ENCODE measurements at regions not wholly inside any gene's neighbourhood (a gene's known extent, or its start where the extent isn't known, plus 50 kb on each side); places are given as distances from the start of the nearest gene placed in this dataset.

DNA sequence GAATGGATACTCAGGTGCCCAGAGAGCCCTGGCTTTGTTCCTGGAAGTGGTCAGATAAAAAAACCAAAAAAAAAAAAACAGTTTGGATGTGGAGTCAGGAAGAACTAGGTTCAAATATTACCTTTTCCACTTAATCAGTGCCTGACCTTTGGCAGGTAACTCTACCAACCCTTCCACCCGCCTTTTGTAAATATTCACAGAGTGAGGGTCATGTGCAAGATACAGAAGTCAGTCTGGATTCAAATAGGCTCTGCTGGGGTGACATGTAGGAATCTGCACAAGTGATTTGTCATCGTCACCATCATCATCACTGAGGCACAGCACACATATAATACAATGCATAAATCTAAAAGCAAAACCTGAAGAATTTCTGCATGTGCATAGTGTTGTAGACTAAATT is 490.7 kb downstream of the MIAT start:
- DNase-seq (ENCODE audit: low spot score) = no peak

DNA sequence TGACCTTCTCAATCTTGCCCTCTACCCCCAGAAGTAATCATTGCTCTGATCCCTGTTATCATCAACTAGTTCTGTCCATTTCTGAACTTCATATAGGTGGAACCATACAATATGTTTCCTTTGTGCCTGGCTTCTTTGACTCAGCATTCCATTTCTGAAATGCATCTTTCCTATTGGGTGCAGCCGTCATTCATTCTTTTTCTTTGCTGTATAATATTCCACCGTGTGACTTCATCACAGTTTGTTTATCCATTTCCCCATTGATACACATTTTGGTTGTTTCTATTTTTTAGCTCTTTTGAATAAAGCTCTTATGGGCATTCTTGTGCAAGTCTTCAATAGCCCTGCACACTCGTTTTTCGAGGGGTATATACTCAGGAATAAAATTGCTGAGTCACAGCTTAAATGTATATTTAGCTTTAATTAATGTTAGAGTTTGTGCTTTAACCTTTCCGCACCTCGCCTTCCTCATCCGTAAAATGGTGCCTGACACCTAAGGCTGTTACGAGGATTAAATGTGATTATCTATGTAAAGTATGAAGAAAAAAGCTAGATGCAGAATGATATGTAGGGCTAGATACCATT is 491.6 kb downstream of the MIAT start:
- no peak for DNase-seq (ENCODE audit: low spot score)

DNA sequence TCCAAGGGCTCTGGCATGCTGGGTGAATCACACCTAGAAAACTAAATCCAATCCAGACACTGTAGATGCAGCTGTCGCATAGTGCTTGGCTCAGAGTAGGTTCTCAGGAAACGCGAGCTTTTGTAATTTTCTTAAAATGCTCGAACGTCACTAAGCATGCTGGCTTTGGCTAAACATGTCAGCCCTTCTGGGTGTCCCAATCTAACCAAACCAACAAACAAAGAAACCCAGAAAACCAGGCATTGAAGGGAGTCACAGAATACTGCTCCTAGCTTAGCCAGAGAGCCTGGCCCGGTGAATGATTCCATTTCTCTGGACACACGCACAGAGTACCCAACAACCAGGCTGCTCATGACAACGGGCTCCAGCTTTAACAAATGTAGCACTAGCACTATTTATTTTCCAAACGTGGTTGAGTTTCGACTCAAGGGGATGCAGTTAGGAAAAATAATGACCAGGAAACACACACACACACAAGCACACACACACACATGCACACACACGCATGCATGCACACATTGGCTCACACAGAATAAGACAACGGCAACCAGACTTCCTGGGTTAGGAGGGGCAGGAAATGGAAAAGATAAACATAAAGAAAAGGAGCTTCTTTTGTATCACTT is 492.6 kb downstream of the MIAT start:
- no peak for DNase-seq (ENCODE audit: low spot score)

DNA sequence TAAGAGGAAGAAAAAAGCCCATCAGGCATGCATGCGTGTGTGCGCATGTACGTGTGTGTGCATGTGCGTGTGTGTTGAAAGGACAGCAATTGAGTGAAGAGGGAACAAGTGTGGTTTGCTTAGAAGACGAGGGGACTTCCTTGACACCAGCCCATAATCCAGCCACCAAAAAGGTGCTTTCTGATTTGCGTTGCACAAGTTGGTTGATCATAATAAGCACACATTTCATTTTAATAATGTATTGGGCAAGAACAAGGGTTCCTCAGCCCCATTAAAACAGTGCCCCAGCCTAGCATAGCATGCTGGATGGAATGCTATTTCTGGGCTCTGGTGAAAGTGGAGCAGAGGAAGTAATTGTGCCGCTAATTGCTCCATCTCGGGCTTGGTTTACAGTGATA is 493.2 kb downstream of the MIAT start:
- DNase-seq (ENCODE audit: low spot score) = no peak

DNA sequence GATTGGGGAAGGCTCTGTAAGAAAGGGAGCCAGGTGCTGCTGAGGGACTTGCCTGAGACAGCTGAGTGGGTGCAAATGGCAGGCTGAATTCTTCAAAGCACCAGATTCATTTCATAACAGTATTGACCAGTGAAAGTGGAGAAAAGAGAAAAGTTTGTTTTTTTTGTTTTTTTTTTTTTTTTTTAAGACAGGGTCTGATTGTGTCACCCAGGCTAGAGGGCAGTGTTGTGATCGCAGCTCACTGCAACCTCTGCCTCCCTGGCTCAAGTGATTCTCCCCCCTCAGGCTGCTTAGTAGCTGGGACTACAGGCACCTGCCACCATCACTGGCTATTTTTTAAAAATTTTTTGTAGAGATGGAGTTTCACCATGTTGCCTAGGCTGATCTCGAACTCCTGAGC is 494.0 kb downstream of the MIAT start:
- no peak for DNase-seq (ENCODE audit: low spot score)

DNA sequence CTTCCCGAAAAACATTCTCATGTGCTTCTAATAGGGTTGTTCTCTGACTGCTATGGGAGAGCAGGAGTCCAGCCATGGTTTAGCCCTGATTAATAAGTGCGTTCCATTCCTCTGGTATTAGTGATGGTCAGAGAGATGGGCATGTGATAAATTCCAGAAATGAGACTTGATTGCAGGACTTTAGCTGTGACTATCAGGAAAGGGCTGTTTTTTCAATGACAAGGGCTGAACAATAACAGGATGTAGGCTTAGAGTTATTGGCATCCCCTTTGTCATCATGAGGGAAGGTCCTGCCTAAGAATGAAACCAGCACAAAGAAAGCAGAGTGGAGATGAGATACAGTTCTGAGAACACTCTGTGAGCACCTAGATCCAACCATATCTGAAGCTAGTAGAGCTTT is 494.6 kb downstream of the MIAT start:
- DNase-seq (ENCODE audit: low spot score) = no peak

DNA sequence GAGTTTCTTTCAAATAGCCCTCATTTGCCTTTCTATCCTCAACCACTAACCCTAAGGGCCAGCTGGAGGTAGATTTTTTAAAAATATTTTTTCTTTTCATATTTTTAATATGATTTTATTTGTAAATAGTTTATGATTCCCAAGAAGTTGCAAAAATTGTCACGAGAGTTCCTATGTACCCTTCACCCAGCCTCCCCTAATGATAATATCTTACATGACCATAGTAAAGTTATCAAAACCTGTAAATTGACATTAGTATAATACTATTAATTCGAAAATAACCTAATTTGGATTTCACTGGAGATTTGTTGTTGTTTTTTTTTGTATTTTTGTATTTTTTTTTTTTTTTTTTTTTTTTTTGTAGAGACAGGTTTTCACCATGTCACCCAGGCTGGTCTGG is 495.5 kb downstream of the MIAT start:
- no peak for DNase-seq (ENCODE audit: low spot score)

DNA sequence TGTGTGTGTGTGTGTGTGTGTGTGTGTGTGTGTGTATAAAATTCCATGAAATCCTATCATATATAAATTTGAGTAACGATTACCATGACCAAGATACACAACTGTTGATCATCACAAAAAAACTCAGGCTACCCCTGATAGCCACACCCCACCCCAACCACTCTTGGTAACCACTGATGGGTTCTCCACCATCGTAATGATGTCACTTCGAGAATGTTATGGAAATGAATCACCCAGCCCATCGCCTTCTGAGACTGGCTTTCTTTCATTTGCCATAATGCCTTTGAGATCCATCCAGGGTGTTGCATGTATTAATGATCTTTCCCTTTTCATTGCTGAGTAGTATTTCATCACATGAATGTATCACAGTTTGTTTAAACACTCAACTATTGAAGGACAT is 496.0 kb downstream of the MIAT start:
- DNase-seq (ENCODE audit: low spot score) = no peak

DNA sequence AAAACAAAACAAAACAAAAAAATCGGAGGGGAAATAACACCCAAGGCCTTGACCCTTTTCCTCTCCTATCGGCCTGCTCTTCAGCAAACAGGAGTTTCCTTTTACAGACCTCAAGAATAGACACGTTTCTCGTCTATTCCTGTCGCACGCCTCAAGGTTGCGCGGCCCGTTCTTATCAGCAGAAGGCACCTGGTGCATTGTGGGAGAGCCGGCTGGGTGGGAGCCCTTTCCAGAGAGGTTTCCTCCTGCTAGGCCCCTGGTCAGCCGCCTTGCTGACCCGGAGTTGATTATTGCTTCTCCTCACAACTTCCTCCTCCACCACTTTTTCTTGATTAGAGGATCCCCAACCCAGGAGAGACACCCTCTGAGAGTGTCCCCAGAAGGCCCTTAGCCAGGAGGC is 497.3 kb downstream of the MIAT start:
- no peak for DNase-seq (ENCODE audit: low spot score)

DNA sequence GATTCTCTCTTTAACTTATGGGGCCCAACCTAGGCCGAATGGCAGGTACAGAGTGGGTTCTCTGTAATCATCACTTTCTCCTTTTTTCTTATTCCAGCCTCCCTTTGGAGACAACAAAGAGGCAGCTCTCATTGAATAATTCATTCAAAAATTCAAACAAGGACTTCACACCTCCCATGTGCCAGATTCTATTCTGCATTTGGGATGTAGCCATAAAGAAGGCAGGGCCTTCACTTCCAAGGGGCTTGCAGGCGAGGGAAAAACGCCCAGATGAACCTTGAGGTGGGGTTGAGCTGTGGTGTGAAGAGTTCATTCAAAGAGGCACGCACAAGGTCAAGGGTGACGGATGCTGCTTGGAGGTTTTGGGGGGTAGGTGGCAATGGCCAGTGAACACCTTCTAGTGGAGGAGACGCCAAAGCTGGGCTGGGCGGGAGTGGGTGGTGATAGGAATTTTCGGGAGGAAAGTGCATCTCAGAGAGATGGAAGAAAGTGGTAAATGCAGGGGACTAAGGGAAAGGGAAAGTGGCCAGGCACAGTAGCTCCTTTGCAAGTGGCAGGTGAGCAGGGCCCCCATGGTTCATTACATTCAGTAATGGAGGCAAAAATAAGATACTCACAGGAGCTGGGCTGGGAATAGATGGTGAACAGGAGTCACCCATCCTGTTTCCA is 499.6 kb downstream of the MIAT start:
- DNase-seq (ENCODE audit: low spot score) = no peak

DNA sequence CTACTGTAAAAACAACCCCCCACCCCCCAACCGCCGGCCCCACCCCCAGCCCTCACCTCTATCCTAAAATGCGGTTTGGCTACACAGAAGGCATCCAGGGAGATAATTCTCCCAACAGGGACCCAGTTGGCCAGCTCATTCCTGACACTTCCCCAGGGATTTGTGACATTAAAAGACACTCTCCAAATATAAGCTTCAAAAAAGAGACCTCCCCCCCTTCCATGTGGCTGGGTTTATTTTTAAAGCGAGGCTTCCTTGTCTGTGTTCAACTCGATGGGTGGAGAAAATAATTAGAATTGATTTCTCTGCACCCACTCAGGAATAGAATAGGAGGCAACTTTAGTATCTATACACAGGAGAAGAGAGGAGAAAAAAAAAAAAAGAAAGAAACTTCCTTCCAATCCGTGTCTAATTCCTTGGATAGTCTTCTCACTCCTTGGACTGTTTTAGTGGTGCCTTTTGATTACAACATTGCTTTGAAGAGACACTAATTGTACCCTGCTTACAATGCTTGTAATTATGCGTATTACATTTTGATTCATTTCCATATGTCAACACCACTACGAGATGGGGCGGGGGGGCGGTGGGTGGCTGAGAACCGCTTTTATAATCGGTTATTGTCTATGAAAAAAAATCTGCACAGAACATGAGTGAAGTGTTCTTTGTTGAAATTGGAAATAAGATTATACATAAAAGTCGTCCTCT is 500.4 kb downstream of the MIAT start:
- DNase-seq (ENCODE audit: low spot score) = no peak

DNA sequence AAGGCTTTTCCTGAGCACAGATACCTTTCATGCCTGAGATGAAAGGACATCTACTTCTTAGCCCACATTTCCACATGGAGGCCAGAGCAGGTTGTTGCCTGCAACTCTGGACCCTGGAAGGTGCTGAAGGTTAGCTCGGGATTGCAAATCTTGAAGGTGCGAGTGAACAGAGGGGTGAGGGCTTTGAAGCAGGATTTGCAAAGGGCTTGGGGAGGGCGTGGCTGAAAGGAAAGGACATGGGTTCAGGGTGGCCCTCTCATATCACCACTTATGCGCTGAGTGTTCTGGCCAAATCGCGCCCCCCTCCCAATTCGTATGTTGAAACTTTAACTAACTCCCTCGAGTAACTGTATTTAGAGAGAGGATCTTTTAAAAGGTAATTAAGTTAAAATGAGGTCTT is 501.6 kb downstream of the MIAT start:
- no peak for DNase-seq (ENCODE audit: low spot score)

DNA sequence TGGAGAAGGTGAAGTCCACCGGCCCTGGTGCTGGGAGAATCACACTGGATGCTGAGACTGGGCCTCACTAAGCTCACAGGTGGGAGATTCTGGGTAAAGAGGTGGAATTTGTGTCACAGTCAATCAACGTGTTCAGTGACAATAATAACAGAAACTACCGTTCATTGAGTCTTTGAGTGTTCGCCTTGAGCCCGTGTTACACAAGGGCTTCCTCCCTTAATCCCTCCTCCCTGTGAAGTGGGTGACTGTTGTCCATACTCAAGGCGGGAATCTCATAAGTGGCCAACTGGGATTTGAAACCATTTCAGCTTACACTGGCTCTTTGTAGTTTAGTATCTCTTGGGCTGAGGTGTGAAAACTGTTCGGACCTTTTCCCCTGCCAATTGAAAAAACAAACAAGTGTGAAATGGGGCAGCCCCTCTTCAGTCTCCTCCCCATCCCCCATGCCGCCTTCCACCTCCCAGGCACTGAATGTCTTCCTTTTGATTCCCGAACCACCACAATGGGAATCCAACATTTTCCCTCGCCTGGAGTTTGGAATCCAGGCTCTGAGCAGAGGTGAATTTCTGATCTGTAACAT is 502.4 kb downstream of the MIAT start:
- DNase-seq (ENCODE audit: low spot score) = no peak

DNA sequence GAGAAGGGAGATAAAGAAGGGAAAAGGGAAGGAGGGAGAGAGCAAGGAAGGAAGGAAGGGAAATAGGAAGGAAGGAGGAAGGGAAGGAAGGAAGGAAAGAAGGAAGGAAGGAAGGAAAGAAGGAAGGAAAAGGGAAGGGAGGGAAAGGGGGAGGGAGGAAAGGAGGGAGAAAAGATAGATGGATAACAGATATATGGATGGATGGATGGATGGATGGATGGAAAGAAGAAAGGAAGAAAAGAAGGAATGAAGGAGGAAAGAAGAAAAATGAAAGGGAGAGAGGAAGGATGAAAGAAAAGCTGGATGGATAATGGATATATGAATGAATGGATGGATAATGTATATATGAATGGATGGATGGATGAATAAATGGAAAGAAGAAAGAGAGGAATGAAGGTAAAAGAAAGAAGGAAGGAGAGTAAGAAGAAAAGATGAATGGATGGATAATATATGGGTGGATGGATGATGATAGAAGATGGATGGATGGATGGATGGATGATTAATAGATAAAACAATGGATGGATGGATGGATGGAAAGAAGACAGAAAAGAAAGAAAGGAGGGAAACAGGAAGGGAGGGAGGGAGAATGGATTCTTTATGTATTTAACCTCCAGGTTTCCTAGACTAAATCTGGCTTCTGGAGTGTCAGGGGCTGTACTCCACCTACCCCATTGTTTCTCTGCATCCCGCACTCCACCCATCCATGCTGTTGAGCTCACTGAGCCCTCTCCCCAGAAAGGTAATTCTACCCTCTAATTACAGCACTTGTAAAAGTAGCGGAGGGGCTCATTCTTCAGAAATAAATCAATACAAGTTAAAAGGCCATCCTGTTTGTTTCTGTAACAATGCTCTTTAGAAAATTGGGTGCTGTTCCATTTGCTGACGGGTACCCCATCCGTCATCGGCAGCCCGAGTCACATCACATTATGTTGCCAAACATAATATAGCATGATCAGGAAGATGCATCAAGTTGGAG is 506.1 kb downstream of the MIAT start:
- DNase-seq (ENCODE audit: low spot score) = no peak

DNA sequence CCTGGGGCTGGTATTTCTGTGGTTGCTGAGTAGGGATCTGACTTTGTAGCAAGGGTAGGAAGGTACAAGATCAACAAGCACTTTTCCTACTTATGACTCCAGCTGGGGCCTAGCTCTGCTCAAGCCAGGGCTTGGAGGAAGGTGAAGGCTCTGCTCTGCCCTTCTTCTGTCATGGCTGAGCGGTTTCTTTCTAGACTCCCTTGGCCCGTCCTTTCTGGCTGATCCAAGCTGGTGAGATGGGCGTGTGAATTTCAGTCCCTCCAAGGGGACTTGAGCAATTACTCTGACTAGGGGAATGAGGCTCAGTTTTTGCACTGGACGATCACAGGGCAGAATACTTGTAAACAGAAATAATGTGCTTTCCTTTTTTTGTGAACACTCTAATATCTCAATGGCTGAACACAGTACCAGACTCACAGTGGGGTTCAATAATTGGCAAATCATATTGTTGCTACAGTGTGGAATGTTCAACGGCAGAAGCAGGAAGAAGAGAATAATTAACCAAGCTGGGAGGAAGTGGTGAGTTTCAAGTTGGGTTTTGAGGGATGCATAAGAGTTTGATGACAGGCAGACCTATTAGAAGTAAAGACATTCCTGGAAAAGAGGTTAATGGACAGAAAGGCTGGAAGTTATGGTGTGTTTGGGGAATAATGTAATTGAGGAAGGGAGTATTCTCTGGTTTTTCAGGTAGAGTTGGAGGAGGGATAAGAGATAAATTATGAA is 507.6 kb downstream of the MIAT start:
- no peak for DNase-seq (ENCODE audit: low spot score)

DNA sequence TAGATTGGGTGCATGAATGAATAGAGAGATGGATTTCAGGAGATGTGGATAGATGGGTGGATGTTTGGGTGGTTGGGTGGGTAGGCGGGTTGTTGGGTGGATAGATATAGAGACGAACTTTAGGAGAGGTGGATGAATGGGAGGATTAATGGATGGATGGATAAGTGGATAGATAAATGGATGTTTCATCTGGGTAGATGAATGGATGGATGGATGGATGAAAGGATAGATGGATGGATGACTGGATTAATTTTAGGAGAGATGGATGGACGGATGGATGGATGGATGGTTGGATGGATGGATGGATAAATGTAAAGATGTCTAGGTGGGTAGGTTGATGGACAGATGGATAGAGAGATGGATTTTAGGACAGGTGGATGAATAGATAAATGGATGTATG is 511.3 kb downstream of the MIAT start:
- no peak for DNase-seq (ENCODE audit: low spot score)

DNA sequence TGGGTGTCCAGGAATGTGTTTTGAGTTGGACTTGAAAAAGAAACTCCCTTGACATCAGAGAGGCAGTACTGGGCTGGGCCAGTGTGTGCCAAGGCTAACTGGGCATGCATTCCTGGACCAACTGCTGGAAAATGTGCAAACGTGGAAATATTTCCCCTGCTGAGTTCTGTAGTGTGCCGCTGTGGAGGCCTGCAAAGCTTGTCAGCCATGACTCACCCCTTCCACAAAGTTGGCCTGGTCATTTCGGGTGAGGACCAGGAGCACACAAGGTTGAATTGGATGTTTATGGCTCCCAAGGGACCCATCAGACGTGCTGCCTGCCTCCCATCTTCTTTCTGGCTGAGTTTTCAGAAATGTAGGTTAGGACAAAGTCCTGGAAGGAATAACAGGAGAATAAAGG is 513.1 kb downstream of the MIAT start:
- DNase-seq (ENCODE audit: low spot score) = no peak

DNA sequence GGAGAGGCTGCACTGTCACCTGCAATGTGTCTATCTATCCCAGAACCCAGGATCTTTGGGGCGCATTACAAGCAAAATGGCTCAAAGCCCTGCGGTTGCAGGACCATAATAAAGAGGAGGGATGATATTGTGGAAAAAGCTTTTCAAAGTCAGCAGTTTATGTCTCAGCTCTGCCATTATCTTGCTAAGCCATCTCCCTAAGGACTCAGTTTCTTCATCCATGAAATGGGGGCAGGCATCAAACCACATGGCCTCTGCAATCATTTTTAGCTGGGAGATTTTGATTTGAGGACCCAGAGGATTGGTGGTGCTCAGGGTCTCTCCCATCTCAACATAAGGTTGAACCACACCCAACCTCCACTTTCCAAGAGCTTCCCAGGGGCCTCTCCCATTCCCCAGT is 513.8 kb downstream of the MIAT start:
- no peak for DNase-seq (ENCODE audit: low spot score)

DNA sequence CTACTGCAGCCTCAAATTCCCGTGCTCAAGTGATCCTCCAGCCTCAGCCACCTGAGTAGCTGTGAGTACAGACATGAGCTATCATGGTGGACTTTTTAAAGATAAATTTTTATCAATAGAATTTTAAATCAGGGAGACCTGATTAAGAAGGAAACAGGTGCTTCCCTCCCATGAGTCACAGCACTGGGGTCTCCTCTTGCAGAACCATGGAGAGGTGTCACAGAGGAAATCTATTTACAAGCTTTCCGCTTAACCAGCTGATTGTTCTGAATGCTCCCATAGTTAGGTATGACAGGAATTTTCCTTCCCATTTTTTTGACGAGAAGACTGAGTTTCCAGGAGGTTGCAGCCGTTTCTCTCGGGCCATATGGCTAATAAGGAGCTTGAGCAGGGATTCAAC is 516.1 kb downstream of the MIAT start:
- no peak for DNase-seq (ENCODE audit: low spot score)

DNA sequence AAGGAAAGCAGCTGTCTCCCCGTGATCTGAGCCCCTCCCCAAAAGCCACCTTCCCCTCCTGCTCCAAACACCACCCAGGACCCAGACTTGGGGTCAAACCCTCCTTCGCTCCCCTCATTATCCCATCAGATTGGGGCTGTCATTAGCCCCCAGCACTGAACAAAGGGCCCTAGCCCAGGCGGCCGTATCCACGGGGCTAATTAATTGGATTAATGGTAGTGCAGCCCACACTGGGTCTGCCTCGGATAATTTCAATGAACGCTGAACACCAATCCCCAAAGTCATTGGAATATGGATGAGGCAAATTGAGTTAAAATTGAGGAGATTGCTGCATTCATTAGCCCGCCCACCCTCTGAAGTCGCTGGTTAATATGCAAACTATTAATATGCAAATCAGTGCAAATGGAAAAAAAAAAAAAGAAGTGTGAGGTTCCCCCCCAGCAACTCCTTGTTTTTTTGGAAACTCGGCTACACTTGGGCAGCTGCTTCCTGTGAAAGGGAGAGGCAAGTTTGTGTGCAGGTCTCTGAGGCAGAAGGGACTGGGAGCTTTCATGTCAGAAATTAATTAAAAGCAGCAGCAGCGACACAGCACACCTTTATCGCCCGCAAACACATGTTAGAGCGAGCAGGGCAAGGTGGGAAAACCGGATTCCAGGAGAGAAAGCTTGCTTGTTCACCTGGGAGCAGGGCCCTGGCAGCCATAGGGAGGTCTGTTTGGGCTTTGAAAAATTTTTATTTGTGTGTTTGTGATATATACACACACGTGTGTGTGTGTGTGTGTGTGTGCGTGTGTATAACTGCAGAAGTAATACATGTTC is 517.8 kb downstream of the MIAT start:
- DNase-seq (ENCODE audit: low spot score) = no peak
